Fibroblast of peridontal ligament (primary cell): ENCODE measurements at regions not wholly inside any gene's neighbourhood (a gene's known extent, or its start where the extent isn't known, plus 50 kb on each side); places are given as distances from the start of the nearest gene placed in this dataset.

ENCODE experiments used
- DNase-seq: peaks from one replicate; pipeline ENCODE4 v3.0.0-alpha.2; 2010; ENCODE audit errors: extremely low read depth

DNA sequence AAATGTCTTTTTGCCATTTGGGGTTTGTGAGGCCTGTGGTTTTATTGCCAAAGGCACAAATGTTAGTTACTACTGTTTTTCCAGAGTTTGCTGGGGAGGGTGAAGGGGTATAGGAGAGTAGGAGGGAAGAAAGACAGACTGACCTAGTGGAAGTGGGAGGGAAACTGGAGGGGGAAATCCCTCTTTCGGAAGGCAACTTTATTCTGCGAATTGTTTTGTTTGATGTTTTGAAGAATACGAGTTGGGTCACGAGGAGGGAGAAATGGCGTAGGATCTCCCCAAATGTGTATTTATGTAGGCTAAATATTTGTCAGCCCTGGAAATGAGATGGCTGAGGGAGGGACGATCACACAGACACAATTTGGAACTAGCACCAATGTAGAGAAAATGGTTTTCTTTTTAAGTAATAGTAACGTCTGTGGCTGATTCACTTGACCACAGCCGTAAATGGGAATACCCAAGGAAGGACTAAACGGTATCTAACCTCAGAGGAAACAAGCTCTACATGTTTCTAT, 172.3 kb downstream of the ICOS start:
- no peak for DNase-seq

DNA sequence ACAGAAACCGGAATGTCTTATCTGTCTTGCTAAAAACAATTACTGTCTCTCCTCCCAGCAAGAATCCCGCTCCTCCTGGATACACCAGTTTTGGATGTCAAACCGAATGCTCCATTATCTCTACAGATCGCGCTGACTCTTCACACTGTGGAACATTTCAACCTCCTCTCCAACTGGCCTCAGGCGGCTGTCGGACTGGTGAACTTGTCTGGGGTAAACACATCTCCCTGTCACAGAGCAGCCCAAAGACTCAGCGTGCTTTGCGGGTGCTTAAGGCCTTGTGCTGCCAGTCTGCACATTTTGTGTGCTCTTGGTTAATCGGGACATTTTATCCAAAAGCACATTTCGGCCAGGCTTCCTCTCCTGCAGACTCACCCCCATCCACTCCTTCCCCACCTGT, 173.1 kb downstream of the ICOS start:
- no peak for DNase-seq

- DNase-seq, result peak; percentile 1
These were observed 173.8 kb downstream of the ICOS start for GRCh38 chr2:204110338-204110741.

DNA sequence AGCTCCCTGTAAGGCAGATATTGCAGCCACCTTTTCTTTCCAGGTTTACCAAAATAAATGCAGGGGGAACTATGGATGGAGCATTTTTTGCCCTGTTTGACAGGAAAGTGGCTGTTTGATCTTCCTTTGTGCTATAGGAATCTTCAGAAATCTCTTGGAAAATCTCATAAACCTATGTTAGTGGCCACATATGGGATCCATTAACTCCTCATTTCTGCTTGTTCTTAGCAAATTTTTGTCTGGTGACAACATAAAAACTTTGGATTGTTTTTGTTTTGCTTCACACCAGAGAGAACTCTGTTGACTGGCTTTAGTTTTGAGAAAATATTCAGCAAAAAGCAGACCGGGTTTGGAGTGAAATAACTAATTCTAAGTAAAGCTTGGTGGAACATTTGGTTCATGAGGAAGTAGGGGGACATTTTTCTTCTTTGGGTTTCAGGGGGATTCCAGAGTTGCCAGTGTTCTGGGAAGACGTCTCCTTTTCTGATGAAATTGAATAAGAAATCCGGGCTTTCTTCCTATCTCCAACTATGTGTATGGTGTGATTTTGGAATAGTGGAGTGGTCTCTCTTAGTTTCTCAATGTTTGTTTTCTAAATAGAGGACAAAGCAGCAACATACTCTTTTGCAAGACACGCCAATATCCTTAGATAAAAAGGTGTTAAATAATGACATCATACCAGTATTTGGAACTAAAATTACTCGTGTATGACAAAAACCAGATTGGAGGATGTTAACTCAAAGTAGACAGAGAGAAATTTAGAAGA, 174.4 kb downstream of the ICOS start:
- peak; percentile 44 for DNase-seq

GRCh38 chr2:204112084-204112770, 175.7 kb downstream of the ICOS start:
- DNase-seq, result no peak

DNA sequence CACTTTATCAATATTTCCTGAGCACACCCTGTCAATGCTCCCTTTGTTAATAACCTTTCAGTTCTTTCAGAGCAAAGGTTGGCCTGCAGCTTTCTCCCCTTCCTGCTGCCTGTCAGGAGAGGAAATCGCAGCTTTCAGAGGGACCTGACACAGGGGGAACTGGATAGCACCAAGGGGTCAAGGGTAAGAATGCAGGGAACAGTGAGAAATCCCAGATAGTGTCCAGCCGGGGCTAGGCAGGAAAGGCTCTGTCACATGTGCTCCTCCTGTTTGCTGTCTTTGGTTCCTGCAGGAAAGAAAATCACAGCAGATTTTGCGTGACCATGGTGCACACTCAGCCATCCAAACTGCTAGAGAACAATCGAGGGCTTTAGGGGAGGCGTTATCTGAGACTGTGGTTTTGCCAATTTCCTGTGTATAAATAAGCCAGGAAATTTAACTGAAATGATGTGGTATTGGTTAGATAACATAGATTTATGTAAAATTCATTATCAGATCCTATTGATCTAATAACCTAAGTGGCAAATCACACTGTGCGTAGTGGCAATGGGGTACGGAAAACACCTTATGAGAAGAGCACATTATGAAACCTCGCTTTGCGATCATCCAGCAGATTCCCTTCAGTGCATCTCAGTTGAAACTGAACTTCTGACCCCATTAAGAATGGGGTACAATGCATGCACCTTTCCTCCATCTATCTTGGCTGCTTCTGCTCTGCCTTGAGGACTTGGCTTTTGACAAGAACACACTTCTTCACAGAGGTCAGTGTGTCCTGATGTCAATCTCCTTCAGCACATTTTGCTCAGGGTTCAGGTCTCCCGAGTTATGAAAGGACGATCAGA, 178.0 kb downstream of the ICOS start:
- DNase-seq, result no peak

GRCh38 chr2:204115137-204116056, 178.8 kb downstream of the ICOS start:
- no peak for DNase-seq

GRCh38 chr2:204116159-204116792, 179.7 kb downstream of the ICOS start:
- DNase-seq, result no peak

DNA sequence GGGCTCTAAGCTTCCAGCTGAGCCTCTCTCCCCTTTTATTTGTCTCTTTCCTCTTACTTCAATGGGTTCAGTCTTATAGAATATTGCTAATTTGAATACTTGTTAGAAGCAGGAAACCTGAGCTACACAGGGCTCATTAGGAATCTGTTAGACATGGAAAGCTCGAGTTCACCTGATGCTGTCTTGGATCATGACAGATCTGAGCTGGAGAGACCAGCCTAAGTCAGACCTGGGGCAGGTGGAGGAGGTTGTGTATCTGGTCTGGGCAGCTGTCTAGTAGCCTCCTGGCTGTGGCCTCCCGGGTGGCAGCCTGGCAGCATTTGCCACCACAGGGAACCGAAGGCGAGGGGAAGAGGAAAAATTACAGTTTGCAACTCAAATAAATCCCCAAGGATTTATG, 185.9 kb downstream of the ICOS start:
- DNase-seq, result no peak

DNA sequence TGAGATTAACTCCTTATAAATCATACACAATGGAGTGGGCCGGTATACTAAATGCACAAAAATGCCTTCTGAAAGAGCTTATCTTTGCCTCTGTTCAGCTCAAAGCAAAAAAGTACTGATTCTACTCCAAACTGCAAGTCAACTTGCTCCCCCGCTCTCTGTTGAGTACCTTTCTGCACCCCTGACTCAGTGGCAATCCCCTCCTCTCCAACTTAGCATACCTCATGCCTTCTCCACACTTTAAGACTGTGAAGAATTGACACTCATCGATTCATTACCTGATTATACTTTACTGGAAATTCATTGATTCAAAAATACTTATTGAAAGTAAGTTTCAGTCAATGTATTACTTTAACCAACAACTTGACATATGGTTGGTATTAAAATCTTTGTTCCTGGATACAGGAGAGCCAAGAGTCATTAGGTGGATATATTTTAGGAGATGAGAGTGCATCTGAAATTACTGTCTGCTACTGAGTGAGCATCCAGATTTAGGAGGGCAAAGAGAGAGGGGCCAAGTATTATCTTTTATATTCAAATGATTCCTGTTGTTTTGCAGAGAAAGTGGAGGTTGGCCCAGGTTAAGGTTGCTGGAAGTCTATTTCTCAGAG, 187.7 kb downstream of the ICOS start:
- no peak for DNase-seq

- DNase-seq, result no peak
These were observed 190.1 kb downstream of the ICOS start for GRCh38 chr2:204126705-204127104.

- peak; percentile 2 for DNase-seq
These were observed 190.7 kb downstream of the ICOS start for GRCh38 chr2:204127238-204127637.

- no peak for DNase-seq
These were observed 193.2 kb downstream of the ICOS start for GRCh38 chr2:204129591-204130294.

DNA sequence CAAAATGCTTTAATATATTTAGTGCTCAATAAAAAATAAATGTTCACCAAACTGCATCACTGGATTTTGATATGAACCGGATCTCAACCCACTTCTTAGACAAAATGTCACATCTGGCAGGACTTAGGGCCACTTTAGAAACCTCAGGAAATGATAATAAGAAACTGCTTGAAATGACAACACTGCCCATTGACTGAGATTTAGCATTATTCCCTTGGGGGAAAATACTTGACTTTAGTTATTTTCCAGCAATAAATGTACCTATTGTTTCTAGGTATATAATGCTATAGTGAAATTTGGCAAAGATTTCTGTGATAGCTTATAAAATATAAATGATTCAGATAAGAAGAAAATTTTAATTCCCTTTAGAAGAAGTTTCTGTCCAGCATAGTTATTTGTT, 195.1 kb downstream of the ICOS start:
- no peak for DNase-seq

DNA sequence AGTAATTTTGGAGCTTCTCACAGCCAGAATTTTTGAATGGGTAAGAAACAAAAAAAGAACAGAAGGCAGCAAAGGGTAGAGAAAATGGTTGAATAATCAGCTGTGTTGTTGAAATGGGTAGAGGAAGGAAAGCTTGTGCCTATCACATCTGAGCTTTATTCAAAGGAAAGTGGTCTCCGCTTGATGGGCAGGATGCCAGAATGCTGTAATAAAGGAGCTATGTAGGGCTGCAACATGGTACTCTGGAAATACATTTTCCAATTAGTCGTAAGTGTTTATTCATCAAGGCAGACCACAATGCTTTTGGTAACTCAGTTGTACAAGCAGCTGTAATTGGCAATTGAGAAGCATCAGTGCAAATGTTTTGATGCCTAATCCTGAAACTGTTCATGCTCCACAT, 196.9 kb downstream of the ICOS start:
- DNase-seq, result no peak

- no peak for DNase-seq
These were observed 197.9 kb downstream of the ICOS start for GRCh38 chr2:204134421-204134820.

- DNase-seq, result no peak
These were observed 199.2 kb downstream of the ICOS start for GRCh38 chr2:204135752-204136151.

DNA sequence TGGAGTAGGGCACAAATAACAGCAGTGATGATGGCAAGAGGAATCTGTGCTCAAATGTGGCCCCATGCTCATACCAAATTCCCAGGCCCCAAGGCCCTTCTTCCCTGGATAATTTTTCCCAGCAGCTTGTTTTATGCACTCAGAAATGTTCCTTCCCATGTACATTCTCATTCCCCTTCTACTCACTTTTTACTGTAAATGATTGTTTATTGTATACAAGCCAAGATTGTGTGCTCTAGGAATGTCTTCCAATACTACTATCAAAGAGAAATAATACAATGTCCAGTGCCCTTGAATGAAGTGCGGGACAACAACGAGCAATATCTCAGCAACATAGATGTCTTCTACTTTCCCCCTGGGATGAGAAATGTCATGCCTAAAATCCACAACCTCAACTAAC, 201.6 kb downstream of the ICOS start:
- DNase-seq, result no peak

DNA sequence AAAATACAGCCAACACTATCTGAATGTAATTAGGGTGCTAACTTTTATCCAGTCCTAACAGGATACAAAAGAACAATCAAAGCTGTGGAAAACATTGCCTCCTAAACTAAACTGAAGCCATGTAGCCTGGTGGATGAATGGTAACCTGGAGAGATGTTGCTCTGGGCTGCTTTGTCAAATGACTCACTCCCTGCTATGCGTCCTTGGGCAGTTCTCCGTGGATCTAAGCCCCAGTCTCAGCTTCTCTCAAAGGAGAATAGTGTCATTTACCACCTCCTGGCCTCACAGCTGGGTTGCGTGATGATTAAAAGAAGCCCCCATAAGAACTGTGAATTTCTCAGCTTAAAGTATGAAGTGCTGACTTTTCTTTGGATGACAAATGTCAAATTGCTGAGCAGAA, 203.7 kb downstream of the ICOS start:
- no peak for DNase-seq
